NOMO-1 treated with dmso at 0.1 percent for 144 hours (cell line): ENCODE measurements at regions not wholly inside any gene's neighbourhood (a gene's known extent, or its start where the extent isn't known, plus 50 kb on each side); places are given as distances from the start of the nearest gene placed in this dataset.
"Not testable (repeated sequence)": the region's sequence is repeated elsewhere in the genome, so short reads cannot be mapped to it uniquely, and the experiment has no call there.

Experiments
- DNase-seq: peaks from one replicate; lab custom pipeline; 2025; ENCODE audit not compliant: unreplicated experiment; lab: John Stamatoyannopoulos, UW

DNA sequence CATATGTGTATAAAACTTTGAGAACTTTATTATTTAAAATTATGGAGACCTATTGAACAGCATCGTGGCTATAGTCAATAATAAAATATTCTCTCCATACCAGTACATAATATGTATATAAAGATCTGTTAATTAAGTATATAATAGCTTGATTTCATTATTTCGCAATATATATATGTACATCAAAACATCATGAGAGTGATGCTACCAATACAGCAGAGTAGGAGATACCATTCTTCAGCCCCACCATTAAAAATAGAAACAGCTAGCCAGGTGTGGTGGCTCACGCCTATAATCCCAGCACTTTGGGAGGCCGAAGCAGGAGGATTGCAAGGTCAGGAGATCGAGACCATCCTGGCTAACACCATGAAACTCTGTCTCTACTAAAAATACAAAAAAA is 1755.3 kb upstream of the SPRY2 start:
- no peak for DNase-seq

DNA sequence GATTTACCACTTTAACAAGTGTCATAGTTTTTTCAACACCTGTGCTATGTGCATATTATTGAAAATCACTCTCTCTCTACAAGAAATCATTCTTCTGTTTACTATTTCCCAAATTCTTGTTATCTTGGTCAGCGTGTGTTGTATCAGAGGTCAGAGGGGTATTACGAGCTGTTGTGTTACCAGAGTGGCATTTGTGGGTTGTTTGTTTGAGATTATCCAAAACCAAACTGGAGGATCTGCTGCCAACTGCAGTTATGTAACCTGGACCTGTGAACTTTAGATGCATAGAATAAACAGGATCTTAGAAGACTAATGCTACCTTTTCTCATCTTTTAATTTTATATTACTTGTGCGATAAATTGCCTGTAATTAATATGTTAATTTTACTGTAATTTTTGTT is 1751.4 kb upstream of the SPRY2 start:
- DNase-seq, result no peak

DNA sequence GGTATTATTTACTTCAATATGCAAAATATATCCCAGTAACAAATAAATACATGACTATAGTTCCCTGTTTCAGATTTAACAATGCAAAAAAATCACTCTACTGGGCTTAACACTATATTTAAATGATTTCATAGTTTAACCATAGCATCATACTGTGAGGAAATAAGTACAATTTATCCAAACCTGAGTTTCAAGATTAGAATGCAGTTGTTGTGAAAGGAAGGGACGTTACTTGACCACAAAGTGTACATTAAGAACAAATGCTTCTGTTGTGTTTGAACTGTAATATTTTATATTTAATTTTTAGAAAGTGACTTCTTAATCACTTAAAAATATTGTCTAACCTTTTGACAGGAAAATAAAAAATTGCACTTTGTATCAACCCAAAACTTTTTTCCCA is 1747.9 kb upstream of the SPRY2 start:
- DNase-seq, result no peak

DNA sequence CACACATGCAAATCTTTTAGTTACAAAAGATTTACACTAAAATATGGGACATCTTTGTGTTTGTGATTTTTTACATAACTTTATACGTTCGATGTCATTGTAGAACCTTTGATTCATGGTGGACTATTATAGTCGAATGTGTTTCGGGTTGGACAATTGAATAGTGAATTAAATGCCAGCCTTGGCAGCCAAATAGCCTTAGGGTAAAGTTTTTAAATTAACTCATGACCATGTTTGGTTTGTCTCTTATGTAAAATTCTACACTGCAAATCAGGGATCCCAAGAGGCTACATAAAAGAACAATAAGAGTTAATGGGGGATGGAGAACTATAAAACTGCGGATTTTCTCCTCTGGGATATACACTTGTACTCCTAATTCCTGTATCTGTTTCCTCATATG is 1735.6 kb upstream of the SPRY2 start:
- DNase-seq, result no peak

DNA sequence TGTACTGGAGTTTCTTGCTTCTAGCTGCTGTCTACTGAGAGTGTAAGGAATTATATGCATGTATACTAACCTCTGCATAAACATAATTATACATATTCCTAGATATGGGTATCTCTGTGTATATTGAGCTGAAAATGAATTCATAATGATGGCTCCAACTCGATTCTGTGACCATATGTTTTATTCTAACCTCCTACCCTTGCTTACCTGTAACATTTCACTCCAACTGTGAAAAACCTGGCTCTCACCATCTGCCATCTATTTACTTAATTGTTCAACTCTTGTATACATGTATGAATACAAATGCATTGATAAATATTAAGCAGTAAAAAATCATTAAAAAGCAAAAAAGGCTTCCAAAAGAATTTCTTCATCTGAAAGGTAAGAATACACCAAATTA is 1729.5 kb upstream of the SPRY2 start:
- no peak for DNase-seq

DNA sequence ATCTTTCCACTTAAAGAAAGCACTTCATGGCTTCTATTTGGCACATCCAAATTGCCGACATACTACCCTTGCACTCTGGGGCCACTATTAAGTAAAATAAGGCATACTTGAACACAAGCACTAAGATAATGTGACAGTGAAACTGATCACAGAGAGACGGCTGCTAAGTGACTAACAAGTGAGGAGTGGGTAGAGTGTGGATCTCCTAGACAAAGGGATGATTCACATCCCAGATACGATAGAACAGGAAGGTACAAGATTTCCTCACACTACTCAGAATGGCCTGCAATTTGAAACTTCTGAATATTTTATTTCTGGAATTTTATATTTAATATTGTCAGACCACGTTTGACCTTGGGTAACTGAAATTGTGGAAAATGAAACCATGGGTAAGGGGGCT is 1721.8 kb upstream of the SPRY2 start:
- no peak for DNase-seq

DNA sequence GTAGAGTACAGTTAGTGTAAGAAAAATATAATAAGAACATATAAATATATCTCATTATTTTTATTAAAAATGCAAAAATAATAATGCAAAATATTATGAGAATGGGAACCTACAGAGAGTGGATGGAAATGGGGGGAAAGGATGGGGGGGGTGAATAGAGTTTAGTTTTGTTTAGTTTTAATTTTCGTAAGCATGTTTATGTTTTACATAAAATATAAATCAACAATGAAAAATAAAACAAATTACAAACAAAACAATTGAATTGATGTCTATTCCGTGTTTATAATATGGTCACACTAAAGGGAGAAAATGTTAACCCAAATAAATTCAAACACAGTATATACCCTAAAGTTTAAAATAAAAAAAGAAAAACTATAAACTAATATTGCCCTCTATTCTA is 1717.4 kb upstream of the SPRY2 start:
- DNase-seq, result no peak

DNA sequence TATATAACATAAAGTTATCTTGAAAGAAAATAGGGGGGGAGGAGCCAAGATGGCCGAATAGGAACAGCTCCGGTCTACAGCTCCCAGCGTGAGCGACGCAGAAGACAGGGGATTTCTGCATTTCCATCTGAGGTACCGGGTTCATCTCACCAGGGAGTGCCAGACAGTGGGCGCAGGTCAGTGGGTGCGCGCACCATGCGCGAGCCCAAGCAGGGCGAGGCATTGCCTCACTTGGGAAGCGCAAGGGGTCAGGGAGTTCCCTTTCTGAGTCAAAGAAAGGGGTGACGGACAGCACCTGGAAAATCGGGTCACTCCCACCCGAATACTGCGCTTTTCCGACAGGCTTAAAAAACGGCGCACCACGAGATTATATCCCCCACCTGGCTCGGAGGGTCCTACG is 1704.4 kb upstream of the SPRY2 start:
- DNase-seq, result not testable (repeated sequence)

DNA sequence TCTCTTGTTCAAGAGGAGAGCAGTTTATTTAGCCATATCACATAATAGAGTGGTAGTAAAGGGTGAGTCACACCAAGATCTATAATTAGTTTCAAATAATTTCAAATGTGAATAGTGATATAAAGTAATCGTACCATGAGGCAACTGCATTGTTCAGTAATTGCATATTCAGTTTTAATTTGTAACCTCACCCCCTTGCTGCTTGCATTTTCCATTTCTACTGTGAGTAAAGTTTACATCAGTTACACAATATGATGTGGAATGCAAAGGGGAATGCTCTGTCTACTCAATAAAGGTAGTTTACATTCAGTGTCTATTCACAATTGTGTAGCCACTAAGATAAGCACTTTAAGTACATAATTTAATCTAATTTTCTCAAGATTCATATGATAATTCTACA is 1695.7 kb upstream of the SPRY2 start:
- no peak for DNase-seq

DNA sequence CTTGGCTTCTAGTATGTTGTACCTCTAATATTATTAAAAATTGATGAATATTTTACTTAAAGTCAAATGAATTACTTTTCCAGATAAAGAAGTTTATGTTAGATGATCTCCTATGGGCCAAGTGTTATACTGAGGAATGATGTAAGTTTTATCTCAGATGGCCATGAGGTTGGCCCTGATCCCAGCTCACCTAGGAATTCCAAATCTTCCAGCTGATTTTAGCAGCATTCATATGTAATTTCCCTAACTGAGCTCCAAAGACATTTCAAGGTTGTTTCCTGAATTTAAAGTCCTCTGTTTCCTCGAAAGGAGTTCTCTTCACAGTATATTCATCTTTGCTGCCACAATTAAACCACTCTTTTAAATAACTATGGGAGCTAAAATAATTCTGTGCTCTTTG is 1670.4 kb upstream of the SPRY2 start:
- no peak for DNase-seq

DNA sequence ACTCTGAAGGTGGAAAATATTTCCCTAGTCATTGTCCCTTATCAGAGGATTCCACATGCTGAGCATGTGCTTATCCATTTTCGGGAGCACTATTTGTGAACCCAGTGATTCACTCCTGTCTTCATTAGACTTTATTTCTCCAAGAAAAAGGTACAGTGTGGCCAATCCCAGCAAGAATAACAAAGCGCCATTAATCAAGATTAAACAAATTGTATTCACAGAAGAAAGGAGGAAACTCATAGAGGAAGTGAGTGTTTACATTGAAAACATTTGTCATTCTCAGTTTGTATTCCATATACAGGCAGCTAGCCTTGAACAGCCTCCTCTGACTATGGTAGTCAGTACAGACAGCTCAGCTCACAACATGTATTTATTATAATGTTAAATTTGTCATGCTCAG is 1669.9 kb upstream of the SPRY2 start:
- DNase-seq, result no peak

DNA sequence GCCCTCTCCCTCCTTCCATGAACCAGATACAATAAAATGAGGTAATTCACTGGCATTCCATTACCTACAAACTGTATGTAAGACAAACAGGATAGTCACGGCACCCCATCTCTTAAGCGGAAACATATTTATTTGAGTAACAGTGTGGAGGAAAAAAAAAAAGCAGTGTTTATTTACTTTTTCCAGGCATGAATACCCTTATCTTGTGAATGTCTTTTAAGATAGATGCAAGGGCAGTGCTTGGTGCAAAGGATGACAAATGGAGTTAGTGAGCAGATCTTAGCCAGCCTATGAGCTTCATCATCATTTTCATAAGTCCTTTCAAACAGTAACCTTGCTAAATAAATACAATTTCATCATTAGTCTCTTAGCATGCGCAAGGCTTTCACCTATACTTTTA is 1661.8 kb upstream of the SPRY2 start:
- DNase-seq, result no peak

DNA sequence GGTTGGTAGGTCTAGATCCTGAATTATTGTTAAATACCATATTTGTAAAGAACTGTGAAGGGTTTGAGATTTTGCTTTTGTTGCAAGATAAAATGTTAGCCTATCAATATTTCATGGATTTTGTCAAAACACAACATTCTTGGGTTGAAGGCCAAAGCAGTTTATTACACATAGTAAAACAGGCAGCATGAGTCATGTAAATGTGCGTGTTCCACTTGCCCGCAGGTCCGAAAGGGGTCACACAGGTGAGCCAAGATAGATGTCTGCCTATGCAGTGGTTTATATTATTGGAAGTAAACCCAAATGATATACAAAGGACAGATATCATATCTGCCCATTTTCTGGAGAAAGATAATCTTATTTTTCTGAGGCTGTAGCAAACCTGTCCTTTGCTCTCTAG is 1654.4 kb upstream of the SPRY2 start:
- DNase-seq, result no peak

DNA sequence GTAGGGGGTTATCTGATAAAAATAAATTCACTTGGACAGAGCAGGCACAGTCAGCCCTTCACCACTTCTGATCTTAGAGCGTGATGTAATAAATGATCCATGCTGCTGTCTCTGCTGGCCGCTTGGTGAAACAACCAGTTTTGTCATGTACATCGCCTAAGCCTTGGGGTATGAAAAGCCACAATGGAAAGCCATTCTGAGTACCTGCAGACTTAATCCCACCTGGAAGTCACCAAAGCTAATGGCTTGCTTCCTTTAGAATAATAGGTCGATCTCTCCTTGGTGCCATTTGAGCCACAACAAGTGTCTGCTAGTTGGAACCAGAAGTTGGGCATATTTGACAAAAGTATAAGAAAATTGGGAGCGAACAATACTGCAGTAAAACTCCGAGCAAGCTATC is 1649.7 kb upstream of the SPRY2 start:
- DNase-seq, result no peak

DNA sequence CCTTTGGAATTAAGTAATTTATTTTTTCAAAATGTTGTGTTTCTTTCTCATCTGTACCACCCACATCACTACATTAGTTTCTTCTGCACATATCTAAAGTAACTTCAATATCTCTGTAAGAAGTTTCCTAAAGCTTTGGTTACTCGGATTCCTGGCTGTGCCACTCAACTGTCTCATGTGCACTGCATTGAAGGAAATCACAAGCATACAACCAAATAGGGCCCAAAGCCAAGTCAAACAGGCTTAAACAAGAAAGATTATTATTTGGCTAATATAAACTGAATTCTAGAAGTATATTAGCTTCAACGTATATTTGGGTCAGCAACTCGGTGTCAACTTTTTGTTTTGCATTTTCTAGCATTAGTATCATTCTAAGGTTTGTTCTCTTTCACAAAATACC is 1647.6 kb upstream of the SPRY2 start:
- no peak for DNase-seq

DNA sequence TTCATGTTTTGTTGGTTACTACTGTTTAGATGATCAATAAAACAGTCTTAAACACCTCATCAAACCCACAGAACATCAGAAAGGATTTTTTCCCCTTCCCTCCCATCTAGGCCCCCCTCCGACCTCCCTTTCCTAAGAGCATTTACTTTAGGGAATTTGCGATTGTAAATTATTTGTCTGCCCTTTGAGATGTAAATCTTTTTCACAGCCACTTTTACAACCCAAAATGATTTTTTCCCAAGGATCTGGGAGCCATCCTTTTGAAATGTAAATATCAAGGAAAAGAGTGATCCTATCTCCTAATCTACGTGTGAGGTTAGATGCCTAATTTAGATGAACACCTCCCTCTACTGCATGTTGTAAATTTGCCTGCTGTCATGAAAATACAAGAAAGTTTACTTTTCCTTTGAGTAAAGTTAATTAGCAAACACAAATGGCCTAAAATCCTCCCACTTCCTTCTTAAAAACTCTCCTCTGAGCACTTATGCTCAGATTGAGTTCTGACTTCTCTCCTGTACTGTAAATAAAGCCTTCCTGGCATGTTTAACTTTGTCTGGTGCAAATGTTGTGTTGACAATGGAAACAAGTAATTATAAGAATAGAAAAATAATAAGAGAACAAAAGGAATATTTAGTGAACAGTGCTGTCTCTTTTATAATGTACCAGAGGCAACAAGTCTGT is 1646.9 kb upstream of the SPRY2 start:
- no peak for DNase-seq

DNA sequence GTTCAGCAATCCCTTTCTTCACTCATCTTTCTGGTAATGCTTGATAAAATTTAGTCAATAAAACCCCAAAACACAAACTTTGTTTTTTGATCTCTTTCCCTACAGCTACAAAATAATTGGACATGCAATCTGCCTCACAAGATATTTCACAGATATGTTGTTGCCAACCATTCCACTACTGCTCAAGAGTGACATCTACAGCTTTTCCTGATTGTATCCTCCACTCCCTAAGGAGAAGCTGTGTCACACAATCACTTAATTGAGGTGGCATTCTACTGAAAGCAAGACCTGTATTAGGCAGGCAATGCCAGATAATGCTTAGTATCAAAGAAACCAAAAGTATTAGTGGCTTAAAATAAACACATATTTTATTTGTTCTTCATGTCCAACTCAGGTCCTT is 1646.2 kb upstream of the SPRY2 start:
- no peak for DNase-seq

DNA sequence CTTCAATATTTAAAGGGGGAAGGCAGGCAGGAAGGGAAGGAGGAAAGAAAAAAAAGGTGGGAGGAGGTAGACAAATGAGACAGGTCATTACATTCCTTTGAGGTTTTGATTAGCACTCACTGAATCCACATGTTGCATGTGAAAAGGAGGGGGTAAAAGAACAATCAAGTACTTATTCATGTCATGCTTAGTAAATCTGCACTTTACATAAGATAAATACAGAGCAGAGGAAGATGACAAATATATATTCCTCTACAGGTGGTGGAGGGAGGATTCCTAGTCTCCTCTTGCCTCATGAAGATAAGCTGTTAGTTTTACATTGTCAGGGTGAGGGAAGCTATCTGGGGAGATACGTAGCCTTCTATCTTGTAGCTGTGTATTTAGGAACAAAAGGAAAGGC is 1645.4 kb upstream of the SPRY2 start:
- no peak for DNase-seq

DNA sequence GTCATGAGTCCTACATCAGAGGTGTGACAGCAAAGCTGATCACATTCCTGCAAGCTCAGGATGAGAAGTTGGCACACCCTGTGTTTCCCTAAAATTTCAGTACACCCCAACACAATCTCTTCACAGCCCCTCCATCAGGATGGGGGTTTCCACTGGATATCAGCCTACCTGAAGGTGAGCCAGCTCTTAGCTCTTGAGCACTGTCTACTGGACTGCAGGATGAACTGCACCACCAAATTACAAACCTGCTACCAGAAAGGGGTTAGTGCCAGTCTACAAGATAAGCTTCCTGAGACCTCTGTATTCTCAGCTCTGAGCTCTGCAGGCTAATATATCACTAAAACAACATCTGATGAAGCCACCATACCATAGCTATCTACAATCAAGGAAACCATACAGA is 1616.2 kb upstream of the SPRY2 start:
- DNase-seq, result no peak

DNA sequence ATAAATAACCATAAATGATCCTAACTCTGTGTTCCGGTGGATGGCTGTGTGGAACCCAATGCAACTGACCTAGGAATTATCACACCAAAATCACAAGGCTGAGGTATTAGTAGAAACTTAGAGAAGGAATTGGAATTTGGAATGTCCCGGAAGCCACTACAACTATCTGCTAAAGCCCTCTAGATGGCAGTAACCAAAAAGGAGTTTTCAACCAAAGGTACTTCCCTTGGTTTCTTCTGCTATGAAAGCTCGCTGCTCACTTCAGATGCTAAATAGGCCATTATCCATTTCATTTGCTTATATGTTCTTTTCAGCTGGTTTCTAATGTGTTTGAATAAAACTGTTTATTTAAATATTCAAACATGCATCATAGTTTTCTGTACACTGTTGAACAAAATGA is 1589.1 kb upstream of the SPRY2 start:
- DNase-seq, result no peak

DNA sequence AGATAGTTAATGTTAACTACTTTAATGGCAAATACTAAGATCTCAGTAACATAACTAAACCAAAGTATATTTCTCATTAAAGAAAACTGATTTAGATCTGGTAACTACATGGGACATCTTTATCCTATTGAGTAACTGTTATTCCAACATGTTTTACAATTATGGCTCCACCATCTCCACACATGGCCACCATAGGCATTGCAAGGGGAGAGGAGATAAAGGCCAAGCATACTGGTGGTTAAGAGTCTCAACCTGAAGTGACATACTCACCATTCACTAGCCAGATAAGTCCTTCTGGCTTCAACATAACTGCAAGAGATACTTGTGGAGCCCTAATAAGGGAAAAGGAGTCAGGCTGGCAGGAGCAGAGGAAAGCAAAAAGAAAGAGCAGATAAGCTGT is 1586.4 kb upstream of the SPRY2 start:
- no peak for DNase-seq

DNA sequence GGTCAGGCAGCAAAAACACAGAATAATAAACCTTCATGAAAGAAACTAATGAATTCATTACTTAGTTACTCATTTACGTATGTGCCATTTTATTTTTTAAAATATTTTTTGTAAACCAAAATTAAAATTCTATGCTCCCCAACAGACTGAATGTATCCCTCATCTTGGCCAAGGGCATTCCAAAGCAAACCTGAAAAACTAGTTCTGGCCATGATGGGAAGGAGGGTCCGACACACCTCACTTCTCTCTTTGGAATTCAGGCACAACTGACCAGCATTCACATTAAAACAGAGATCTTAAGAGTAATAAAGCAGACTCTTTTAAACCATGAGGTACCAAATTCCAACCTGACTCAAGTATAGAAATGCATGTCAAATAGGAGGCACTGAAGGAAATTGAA is 1576.9 kb upstream of the SPRY2 start:
- no peak for DNase-seq

DNA sequence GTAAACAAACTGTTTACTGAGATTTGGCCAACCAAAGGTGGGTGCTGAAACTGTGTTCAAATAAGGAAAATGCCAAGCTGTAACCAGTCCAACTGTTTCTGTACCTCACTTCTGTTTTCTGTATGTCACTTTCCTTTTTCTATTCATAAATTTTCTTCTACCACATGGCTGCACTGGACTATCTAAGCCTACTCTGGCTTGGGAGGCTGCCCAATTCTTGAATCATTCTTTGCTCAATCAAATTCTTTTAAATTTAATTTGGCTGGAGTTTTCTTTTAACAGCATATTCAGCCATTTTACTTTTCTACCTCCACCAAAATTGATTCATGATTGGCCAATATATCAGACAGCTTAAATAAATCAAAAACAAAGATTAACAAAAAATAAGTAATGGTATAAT is 1575.5 kb upstream of the SPRY2 start:
- no peak for DNase-seq
